NOMO-1 treated with dmso at 0.1 percent for 144 hours (cell line): ENCODE measurements at regions not wholly inside any gene's neighbourhood (a gene's known extent, or its start where the extent isn't known, plus 50 kb on each side); places are given as distances from the start of the nearest gene placed in this dataset.
"Not testable (repeated sequence)": the region's sequence is repeated elsewhere in the genome, so short reads cannot be mapped to it uniquely, and the experiment has no call there.

Experiments used
- DNase-seq: peaks from one replicate; lab custom pipeline; 2025; ENCODE audit not compliant: unreplicated experiment; lab: John Stamatoyannopoulos, UW

GRCh38 chr7:24428676-24429075, 144.6 kb upstream of the PALS2 start:
- no peak for DNase-seq

GRCh38 chr7:24432677-24433076, 140.6 kb upstream of the PALS2 start:
- no peak for DNase-seq

DNA sequence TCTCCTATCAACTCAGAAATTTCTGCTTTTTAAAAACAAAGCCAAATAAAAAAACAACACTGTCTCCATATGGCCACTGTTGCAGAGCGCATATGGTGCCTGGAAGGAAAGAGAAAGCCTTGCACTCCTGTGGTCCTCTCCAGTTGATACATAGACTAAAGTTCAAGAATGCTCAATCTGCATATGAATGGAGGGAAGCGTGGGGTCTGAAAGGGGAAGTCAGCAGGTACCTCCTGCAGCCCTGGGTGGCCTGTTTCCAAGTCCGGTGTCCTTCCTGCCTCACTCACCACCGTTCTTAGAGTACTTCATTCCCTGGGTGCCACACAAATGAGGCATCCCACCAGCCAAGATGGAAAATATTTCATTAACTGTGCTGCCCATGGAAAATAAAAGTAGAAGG, 138.3 kb upstream of the PALS2 start:
- no peak for DNase-seq

GRCh38 chr7:24436131-24436920, 136.9 kb upstream of the PALS2 start:
- no peak for DNase-seq

DNA sequence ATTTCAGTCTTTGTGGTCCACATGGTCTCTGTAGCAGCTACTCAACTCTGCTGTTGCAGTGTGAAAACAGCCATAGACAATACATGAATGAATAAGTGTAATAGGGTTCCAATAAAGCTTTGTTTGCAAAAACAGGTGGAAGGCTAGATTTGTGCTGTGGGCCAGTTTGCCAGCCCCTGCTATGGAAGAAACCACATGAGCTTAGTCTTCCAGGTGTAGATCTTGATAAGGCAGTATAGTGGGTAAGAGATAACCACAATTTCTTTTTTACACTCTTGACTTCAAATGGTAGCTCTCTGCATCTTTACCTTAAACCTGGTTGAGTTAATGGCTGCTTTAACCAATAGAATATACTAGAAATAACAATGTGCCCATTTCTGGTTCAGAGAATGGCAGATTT, 135.0 kb upstream of the PALS2 start:
- DNase-seq, result no peak

DNA sequence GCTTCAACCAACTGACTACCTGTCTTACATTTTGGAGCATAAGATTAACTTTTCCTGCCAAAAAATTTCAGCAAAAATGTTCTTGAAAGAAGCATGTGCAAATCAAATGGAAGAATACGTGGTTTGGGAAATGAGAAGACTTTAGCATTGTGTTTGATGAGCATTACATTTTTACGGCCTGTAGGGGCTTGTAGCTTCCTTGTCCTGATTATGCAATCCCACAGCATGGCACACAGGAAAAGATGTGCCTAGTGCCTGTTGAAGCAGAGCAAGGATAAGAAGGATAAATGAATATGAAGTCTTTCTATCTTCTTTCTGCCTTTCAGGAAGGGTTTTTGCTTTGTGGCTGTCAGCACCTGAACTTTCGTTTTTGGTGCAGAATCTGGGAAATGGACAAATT, 134.1 kb upstream of the PALS2 start:
- not testable (repeated sequence) for DNase-seq

GRCh38 chr7:24440892-24441291, 132.4 kb upstream of the PALS2 start:
- no peak for DNase-seq

- no peak for DNase-seq
Observed at GRCh38 chr7:24441314-24442027, 131.8 kb upstream of the PALS2 start.

DNA sequence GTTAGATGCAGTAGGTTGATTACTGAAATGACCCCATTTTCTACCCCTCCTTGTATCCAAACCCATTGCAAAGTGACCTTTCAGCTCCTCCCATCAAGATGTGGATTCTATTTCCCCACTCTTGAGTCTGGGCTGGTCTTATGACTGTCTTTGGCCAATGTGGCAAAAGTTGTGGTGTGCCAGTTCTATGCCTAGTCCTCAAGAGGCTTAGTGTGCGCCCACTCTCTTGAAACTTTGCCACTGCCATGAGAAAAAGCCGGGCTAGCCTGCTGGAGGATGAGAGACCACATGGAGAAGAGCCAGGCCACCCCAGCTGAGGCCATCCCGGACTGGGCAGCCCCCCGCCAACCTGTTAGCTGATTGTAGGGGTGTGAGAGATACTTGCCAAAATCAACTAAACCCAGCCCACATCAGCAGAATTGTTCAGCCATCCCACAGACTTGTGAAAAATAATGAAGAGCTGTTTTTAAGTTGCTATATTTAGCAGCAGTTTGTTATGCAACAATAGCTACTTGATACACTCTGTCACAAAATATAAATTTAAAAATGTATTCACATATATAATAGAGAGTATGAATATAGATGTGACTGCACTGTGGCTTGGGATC, 131.0 kb upstream of the PALS2 start:
- DNase-seq, result no peak

GRCh38 chr7:24444666-24445440, 128.4 kb upstream of the PALS2 start:
- DNase-seq, result no peak

- DNase-seq, result no peak
Observed at GRCh38 chr7:24448038-24448437, 125.2 kb upstream of the PALS2 start.

- DNase-seq, result not testable (repeated sequence)
Observed at GRCh38 chr7:24449416-24449815, 123.8 kb upstream of the PALS2 start.

- no peak for DNase-seq
Observed at GRCh38 chr7:24455813-24456525, 117.3 kb upstream of the PALS2 start.

DNA sequence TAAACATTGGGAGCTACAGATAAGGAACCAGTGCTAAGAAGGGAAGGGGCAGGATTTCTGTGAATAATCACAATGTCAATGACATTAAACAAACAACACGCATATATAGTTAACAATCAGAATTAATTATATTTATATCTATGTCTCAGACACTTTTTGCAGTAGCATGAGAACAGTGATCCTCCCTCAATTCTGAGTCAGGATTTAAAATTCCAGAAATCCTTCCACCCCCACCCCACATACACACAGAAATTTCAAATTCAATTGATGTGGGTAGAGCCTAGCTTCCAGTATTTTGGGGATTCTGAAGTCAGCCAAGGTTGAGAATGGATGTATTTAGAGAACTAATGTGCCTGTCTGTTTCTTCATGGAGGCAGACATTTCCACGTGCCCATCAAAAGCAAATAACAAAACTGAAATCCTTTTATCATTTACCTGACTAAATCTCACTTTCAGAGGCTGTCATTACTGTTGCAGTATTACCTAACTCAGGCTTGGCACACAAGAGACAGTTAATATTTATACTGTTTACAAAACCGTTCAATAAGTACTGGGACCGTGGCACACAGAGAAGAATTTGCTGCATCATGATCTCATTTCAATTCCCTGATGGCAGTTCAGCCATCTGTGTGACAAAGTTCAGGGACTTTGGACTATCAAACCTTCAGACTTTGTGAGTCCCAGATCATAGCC, 116.6 kb upstream of the PALS2 start:
- no peak for DNase-seq

DNA sequence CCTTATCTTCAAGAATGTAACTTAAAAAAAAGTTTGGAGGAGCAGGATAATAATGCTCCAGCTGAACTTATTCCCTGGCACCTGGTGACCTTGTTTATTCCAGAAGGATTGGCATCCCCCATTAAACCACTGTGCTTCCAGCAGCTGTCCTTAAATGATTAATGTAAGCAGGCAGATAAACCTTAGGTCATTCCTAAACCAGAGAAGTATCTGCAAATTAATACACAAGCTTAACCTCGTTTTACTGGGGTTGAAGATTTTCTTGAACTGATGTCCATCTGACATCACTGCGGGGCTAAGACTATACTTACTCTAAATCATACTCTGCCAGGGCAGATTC, 116.1 kb upstream of the PALS2 start:
- no peak for DNase-seq

GRCh38 chr7:24462117-24462516, 111.1 kb upstream of the PALS2 start:
- DNase-seq, result no peak

DNA sequence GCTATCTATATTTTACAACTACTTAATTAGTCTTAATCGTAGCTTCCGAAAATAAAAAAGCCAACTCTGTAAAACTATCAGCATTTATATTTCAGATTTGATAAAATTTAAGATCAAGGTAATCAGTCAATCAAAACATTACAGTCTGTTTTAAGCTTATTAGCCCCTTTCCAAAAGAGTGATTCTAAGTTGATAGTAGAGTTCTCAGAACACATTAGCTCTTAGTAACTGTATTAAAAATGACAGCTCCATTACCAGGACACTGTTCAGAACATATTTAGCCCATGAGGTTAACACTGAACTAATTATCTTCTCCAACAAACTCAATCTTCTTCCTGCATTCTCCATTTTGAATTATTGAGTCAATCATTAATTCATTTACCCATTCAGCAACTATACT, 110.3 kb upstream of the PALS2 start:
- no peak for DNase-seq

- DNase-seq, result no peak
Observed at GRCh38 chr7:24463474-24463873, 109.8 kb upstream of the PALS2 start.

- no peak for DNase-seq
Observed at GRCh38 chr7:24464861-24465260, 108.4 kb upstream of the PALS2 start.

- no peak for DNase-seq
Observed at GRCh38 chr7:24466168-24466768, 107.0 kb upstream of the PALS2 start.
